GM23338 (cell line): ENCODE measurements at regions not wholly inside any gene's neighbourhood (a gene's known extent, or its start where the extent isn't known, plus 50 kb on each side); places are given as distances from the start of the nearest gene placed in this dataset.

Experiments
- ATAC-seq: fragments of 200-7000 bp; cut with Tn5 transposase; 3 replicates; pipeline ENCODE4 v1.9.1; 2020
- DNase-seq: peaks from one replicate; pipeline ENCODE4 v3.0.0-alpha.2; 2015; ENCODE audit warnings: low spot score
- H2AFZ ChIP-seq: fragments of 200-600 bp; sonication (generic); 2 replicates; pipeline ENCODE4 v1.8.0; 2016; ENCODE audit warnings: antibody characterized with exemption, mild to moderate bottlenecking, moderate library complexity
- H3F3A ChIP-seq: fragments of 200-600 bp; sonication (generic); replicated peaks from 2 replicates; pipeline ENCODE4 v1.8.0; 2017; ENCODE audit warnings: antibody characterized with exemption, mixed run types, low read depth
- H3K27ac ChIP-seq: fragments of 200-600 bp; sonication (generic); 2 replicates; pipeline ENCODE4 v1.6.1; 2016; ENCODE audit warnings: low read depth
- H3K27me3 ChIP-seq: fragments of 200-600 bp; sonication (generic); 2 replicates; pipeline ENCODE4 v1.8.0; 2016; ENCODE audit warnings: mild to moderate bottlenecking, mixed run types, moderate library complexity; ENCODE audit not compliant: insufficient read depth
- H3K36me3 ChIP-seq: fragments of 200-600 bp; sonication (generic); 2 replicates; pipeline ENCODE4 v1.8.0; 2016; ENCODE audit warnings: mild to moderate bottlenecking; ENCODE audit not compliant: insufficient read depth
- H3K4me1 ChIP-seq: fragments of 200-600 bp; sonication (generic); 2 replicates; pipeline ENCODE4 v1.8.0; 2016; ENCODE audit warnings: mild to moderate bottlenecking, moderate library complexity; ENCODE audit not compliant: insufficient read depth
- H3K4me2 ChIP-seq: fragments of 200-600 bp; sonication (generic); 2 replicates; pipeline ENCODE4 v1.7.1; 2017; ENCODE audit warnings: mixed run types
- H3K4me3 ChIP-seq: fragments of 200-600 bp; sonication (generic); 2 replicates; pipeline ENCODE4 v1.6.1; 2016; ENCODE audit warnings: mixed run types
- H3K79me2 ChIP-seq: fragments of 200-600 bp; sonication (generic); replicated peaks from 2 replicates; pipeline ENCODE4 v1.8.0; 2017; ENCODE audit warnings: mild to moderate bottlenecking; ENCODE audit not compliant: insufficient read depth
- H3K9me2 ChIP-seq: fragments of 200-600 bp; sonication (generic); 2 replicates; pipeline ENCODE4 v1.8.0; 2017; ENCODE audit not compliant: insufficient read depth
- H4K20me1 ChIP-seq: fragments of 200-600 bp; sonication (generic); replicated peaks from 2 replicates; pipeline ENCODE4 v1.8.0; 2017; ENCODE audit warnings: mild to moderate bottlenecking; ENCODE audit not compliant: insufficient read depth
- H3K27ac Mint-ChIP-seq: 2 replicates; pipeline ENCODE4 v1.8.0; 2020; ENCODE audit warnings: inconsistent platforms, mild to moderate bottlenecking, moderate library complexity, mixed read lengths
- H3K27me3 Mint-ChIP-seq: 3 replicates; pipeline ENCODE4 v1.8.0; 2022; ENCODE audit warnings: low read depth, mild to moderate bottlenecking, moderate library complexity, mixed read lengths, inconsistent platforms; ENCODE audit not compliant: insufficient read depth, poor library complexity
- H3K36me3 Mint-ChIP-seq: 3 replicates; pipeline ENCODE4 v1.8.0; 2021; ENCODE audit warnings: low read depth, mild to moderate bottlenecking, inconsistent platforms, moderate library complexity, mixed read lengths
- H3K4me1 Mint-ChIP-seq: 3 replicates; pipeline ENCODE4 v1.8.0; 2020; ENCODE audit warnings: mild to moderate bottlenecking, inconsistent platforms, mixed read lengths
- H3K4me3 Mint-ChIP-seq: 3 replicates; pipeline ENCODE4 v1.8.0; 2021; ENCODE audit warnings: moderate library complexity, mild to moderate bottlenecking, inconsistent platforms, mixed read lengths
- H3K9me3 Mint-ChIP-seq: 3 replicates; pipeline ENCODE4 v1.8.0; 2020; ENCODE audit warnings: moderate library complexity, mild to moderate bottlenecking, inconsistent platforms, mixed read lengths
- CTCF ChIP-seq, 2 experiments: fragments of 200-600 bp in 1 of 2; sonication (generic) in 1 of 2; conservative IDR thresholded peaks; 2 replicates each; pipeline versions ENCODE4 v1.5.1 to v1.6.1; 2016 to 2017; ENCODE audit warnings: antibody characterized with exemption in 2 of 2, low read depth in 2 of 2, mild to moderate bottlenecking in 2 of 2, moderate library complexity in 1 of 2
- ETS1 ChIP-seq: IDR thresholded peaks from 2 replicates; pipeline ENCODE4 v1.6.1; 2016; ENCODE audit warnings: antibody characterized with exemption
- EZH2 ChIP-seq: fragments of 200-600 bp; sonication (generic); IDR thresholded peaks from one replicate; pipeline ENCODE4 v1.8.0; 2017; ENCODE audit warnings: antibody characterized with exemption, mild to moderate bottlenecking, low read depth; ENCODE audit not compliant: unreplicated experiment
- NANOG ChIP-seq: IDR thresholded peaks from 2 replicates; pipeline ENCODE4 v1.6.1; 2016; ENCODE audit warnings: antibody characterized with exemption, borderline replicate concordance
- STAT1 ChIP-seq: IDR thresholded peaks from one replicate; pipeline ENCODE4 v1.6.1; 2016; ENCODE audit warnings: antibody characterized with exemption; ENCODE audit not compliant: unreplicated experiment
- ZNF114 ChIP-seq: fragments of 250-450 bp; sonication (Bioruptor Pico); IDR thresholded peaks from 2 replicates; pipeline ENCODE4 v1.5.0; 2020; ENCODE audit warnings: mild to moderate bottlenecking, moderate library complexity
- ZNF331 ChIP-seq: fragments of 250-450 bp; sonication (Bioruptor Pico); IDR thresholded peaks from 2 replicates; pipeline ENCODE4 v1.5.0; 2020; ENCODE audit warnings: low read depth, mild to moderate bottlenecking, moderate library complexity
- ZNF462 ChIP-seq: fragments of 250-450 bp; sonication (Bioruptor Pico); IDR thresholded peaks from 2 replicates; pipeline ENCODE4 v1.5.0; 2020; ENCODE audit warnings: mild to moderate bottlenecking, moderate library complexity

- Mint-ChIP-seq H3K4me3 (no peak overlapping the region), H3K36me3 (peaks cover 41% of the 10 kb centered on the region; the same call in 2 of the 3 replicates)
These were observed 771.2 kb upstream of the SALL3 start for GRCh38 chr18:78208461-78208860.

More at GRCh38 chr18:78208461-78208860, 771.2 kb upstream of the SALL3 start:
- Histone ChIP-seq H2AFZ (no peak overlapping the region), H3K27ac (no peak overlapping the region), H3K4me1 (no peaks in the 10 kb centered on the region), H3K36me3 (no peaks in the 10 kb centered on the region; the same call in none of the 2 replicates), H3K4me3 (no peak overlapping the region), H3K79me2 (no peaks in the 10 kb centered on the region), H3K9me2 (no peaks in the 10 kb centered on the region), H3K4me2 (no peak overlapping the region), H3K27me3 (no peaks in the 10 kb centered on the region), H4K20me1 (no peaks in the 10 kb centered on the region), H3F3A (no peaks in the 10 kb centered on the region)
- no peak overlapping the region for H3K27ac Mint-ChIP-seq
- ATAC-seq (no peak), DNase-seq (no peak)
- no peaks in the 10 kb centered on the region for H3K4me1 Mint-ChIP-seq
- TF ChIP-seq CTCF (conservative IDR thresholded peaks at IDR 0.05; ENCODE audit: low read depth in 2 of 2) (no peak), ZNF462 (CRISPR knock-in tag) (no peak), ZNF331 (CRISPR knock-in tag) (no peak), EZH2 (no peak), ZNF114 (CRISPR knock-in tag) (no peak), ETS1 (no peak), STAT1 (no peak), NANOG (no peak)
- peaks cover 7% of the 10 kb centered on the region for H3K27me3 Mint-ChIP-seq
- H3K9me3 Mint-ChIP-seq = peaks cover 100% of the 10 kb centered on the region
